HG03066 (cell line): ENCODE measurements at regions not wholly inside any gene's neighbourhood (a gene's known extent, or its start where the extent isn't known, plus 50 kb on each side); places are given as distances from the start of the nearest gene placed in this dataset.

Source experiments
- ATAC-seq: cut with Tn5 transposase; IDR thresholded peaks from one replicate; pipeline ENCODE4 v1.9.1; 2021; ENCODE audit warnings: low read depth; ENCODE audit not compliant: unreplicated experiment

GRCh38 chr7:41633690-41634089 is 69.2 kb downstream of the INHBA start:
- no peak for ATAC-seq

GRCh38 chr7:41630741-41631140 is 72.1 kb downstream of the INHBA start:
- ATAC-seq: peak; percentile 58

DNA sequence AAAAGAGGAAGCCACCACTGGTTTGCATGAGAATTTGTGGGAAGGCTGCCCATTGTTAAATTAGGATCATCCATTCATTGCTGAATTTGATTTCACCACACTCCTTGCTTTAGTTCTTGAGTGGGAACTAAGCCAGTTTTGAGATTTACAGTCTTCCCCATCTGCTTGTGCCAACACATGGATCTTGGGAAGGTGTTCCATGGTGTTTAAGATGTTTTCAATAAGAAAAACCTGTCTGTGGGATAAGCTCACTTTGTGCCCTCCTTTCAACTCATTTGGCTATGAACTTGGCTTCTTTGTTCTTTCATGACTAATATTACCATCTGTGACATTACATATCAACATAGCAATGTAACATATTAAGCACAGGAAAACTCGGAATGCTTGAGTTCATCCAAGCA is 73.2 kb downstream of the INHBA start:
- ATAC-seq: no peak

DNA sequence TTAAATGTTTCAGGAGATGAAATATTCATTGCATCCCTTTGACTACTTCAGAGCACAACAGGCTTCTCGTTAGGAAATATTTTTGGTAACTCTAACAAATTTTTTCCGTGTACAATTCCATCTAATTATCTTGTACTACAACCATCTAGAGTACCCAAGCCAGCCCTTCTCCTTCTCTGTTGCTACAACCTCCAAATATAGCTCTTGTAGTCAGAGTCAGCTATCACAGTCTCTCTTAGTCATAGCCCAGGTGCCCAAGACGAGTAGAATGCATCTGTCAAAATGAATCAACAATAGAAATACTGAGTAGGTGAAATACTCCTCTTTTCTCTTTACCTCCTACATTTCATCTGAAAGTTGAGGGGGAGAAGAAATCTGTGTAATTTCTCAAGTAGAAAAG is 74.0 kb downstream of the INHBA start:
- ATAC-seq: no peak

- ATAC-seq: no peak
Observed at GRCh38 chr7:41627645-41628298, 75.1 kb downstream of the INHBA start.

DNA sequence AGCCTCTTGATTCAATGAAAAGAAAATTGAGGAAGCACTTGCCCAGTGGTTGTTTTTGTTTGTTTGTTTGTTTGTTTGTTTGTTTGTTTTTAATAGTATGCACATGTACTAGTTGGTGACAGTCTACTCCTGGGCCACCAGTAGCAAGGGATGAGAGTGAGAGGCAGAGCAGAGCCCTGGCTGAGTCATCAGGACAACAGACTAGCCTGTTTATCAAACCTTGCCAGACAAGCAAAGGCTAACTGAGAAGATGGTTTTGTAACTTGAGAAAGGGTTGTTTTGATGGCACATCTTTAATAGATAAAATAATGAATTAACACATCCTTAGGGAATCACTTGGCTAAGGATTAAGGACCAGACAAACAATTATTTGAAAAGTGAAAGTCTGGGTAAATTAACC is 78.1 kb downstream of the INHBA start:
- ATAC-seq: no peak

DNA sequence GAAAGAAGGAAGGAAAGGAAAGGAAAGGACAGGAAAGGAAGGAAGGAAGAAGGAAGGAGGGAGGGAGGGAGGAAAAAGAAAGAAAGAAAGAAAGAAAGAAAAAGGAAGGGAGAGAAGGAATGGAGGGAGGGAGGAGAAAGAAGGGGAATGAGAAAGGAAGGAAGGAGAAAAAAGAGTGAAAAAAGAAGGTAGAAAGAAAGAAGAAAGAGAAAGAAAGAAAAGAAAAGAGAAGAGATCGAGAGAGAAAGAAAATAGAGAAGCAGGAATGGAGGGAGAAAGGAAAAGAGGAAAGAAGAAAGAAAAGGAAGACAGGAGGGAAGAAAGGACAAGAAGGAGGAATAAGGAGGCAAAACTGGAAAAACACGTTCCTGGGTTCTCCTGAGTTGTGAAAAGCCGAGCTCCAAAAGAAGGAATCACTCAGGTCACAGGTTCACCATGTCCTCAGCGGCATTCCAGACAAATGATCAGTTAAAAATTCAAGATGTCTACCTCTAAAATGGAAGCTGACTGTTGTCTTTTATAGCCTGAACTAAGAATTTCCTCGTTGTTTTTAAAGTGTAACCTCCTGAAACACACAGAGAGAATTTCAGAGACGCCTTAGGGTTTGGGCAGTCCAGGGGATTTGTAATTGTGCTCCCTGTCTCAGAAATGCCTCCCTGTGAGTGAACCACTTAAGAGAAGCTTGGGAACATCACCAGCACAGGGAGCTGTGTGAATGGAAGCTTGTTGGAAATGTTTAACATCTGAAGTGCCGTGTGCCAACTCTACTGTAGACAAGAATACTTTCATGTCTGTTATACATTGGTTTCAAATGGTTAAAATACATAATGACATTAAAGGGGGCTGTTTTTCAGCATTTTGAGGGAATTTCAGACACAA is 80.7 kb downstream of the INHBA start:
- no peak for ATAC-seq

DNA sequence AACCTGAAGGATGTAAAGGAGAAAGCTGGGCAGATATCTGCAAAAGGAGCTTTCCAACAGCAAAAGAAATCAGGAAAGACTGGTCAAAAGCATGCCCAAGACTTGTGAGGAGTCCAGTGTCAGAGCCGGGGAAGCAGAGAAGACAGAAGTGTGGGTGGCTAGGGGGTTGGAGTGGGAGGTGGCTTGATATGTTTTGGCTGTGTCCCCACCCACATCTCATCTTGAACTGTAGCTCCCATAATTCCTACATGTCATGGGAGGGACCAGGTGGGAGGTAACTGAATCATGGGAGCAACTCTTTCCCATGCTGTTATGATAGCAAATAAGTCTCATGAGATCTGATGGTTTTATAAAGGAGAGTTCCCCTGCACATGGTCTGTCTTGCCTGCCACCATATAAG is 84.9 kb downstream of the INHBA start:
- no peak for ATAC-seq

DNA sequence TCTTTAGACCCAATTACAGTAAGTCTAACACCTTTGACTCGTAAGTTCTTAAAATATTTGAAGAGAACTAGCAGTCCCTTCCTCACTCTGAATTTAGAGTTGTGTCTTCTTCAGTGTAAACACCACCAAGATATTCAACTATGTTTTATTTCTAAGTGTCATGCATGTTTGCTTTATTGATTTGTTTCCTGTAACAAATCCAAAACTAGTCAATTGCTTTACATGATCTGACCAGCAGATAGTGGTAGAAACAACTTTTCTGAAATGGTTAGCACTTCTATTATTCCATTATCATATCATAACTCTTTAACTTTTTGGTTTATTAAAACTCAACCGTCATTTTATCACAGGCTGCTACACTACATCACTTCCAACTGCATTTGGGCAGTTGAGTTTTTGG is 90.1 kb downstream of the INHBA start:
- ATAC-seq: no peak

DNA sequence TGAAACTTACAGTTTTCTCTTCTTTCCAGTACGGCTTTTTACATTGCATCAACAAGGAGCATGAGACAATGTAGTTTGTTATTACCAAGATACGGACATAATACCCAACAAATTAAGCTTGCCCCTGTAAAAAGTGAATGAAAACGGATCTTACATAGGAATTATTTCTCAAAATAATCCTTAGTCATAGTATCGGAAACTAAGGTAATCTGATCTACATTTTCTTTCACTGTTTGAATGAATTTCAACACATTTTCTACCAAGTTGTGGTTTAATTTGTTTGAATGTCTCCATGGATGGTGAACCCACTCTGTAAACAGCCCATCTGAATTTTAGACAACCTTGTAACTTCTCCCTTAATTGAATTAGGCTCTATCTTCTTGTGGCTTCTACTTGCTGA is 90.5 kb downstream of the INHBA start:
- no peak for ATAC-seq

DNA sequence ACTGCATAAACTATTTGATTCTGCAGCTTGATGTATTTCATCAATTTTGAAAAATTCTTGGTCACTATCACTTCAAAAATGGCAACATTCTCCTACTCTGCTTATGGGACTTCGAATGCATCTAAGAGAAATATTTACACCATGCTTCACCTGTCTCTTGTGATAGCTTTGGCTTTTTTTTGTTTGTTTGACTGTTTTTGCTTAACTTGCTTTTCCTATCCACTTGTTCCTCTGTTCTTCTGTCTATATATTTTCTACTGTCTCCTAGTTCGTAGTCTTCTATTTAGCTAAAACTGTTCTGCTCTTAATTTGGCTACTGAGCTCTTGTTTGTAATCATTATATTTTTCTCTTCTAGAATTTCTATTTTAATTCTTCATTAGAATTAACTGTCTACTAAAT is 94.4 kb downstream of the INHBA start:
- no peak for ATAC-seq

GRCh38 chr7:41603985-41604384 is 98.9 kb downstream of the INHBA start:
- ATAC-seq: no peak

DNA sequence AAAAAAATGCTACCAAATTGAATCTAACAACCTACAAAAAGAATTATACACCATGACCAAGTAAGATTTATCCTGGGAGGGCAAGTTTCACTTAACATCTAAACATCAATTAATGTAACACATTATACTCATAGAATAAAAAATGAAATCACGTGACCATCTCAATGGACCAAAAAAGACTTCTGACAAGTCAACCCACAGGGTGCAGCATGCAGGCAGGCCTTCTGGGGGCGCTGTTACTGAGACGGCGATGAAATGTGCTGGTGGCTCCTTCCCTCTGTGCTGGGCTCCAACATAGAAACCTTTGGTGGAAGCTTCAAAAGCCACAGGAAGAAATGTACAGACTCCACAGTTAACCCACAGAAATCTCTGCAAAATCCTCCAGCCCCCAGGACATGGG is 103.1 kb downstream of the INHBA start:
- ATAC-seq: no peak

DNA sequence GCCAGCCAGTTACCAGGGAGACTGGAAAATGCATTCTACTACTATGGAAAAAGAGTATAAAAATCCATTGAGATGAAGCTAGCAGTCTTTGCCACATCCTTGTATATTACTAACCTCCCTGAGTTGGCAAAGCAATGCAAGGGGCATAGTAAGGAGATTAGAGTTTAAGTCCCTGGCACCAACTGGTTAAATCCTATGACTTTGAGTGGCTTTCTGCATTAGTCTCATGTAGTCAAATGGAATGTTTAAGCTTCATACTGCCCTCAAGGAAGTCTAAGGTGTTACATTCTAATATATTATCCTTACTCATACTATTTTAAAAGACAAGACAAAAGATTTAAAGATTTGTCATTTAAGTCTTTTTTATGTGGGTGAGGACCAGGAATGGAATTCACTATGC is 110.1 kb downstream of the INHBA start:
- ATAC-seq: no peak

GRCh38 chr7:41592236-41592635 is 110.7 kb downstream of the INHBA start:
- no peak for ATAC-seq

DNA sequence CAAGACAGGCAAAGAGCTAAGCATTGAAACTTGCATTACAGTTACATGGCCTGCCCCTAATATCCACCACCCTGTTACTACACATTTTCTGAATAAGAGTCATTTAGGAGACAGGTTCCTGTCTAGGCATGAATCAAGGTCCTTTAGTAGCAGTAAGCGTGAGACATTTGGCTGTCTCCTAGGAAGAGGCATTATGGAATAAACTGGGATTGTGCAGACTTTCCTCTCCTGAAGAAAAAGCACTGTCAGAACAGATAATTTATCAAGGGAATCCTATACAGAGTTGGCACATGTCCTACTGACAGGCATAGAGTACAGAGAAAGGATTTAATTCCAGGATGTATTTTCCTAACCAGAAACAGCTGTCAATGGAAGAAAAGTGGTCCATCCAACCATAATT is 111.9 kb downstream of the INHBA start:
- ATAC-seq: no peak

DNA sequence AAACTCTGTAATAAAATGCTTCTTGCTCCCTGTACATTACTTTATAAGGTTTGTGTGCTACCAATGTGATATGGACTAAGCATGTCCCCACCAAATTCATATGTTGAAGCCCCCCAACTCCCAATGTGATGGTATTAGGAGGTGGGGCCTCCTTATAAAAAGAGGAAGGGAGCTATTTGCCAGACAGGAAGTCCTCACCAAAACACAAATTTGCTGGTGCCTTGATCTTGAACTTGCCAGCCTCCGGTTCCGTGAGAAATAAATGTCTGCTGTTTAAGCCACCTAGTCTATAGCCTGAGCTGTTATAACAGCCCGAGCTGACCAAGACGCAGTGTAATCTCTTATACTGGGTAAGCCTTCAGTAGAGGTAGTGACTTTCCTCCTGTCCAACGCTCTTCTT is 114.5 kb downstream of the INHBA start:
- ATAC-seq: no peak

DNA sequence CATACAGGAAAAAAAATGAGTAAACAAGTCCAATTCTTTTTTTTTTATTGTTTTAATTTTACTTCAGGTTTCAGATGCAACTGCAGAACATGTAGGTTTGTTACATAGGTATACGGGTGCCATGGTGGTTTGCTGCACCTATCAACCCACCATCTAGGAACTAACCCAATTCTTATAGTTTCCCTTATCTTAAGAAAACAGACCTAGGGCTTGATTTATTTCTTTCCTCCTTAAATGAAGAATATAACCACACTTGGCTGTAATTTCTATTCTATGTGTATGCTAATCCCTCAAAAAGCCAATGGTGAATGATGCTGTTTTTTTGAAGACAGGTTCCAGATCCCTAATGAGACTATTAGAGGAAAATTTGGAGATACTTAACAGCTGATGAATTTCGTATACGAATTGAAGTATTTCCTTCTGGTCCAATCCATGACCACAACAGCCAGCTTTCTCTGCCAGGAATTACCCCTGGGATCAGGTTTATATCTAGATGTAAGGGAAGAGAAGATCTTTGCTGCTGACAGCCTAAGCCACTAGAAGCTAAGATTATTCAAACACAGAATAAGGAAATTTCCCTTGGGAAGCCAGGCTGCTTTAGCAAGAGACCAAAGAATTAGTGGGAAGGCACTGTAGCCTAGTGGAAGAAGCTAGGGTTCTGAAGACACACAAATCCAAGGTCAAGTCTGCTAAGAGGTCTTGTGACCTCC is 115.8 kb downstream of the INHBA start:
- no peak for ATAC-seq

DNA sequence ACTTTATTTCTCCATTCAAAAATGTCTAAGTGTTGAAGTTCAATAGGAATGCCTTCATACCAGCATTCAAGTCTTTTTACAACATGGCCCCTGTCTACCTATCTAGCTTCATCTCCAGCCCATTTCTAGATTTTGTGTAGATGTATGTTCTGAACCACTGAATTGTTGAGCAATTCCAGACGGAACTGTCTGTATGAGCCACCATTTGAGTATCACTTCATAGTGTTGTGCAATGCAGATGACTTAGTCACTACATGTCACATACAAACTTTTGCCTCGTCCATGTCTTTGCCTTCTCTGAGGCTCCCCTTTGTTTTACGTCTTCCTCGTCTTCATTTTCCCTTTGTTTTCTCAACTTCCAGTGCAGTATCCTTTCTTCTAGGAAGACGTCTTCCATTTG is 118.1 kb downstream of the INHBA start:
- no peak for ATAC-seq

DNA sequence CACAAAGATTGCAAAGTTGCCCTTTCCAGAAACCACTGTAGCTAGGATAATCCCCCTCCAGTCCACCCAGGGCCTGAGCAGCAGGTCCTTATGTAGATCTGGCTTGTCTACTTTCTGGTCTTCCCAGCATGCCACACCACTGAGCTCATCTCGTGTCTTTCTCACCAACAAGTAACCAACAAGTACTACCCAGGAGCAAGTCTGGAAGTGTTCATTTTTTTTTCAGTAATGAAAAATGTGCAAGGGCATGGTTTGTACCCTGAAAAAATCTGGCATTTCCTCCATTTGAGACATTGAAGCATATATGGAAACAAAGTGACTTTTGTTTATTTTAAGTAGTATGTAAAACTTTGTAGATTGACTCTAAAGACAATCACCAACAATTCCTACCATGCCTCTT is 120.8 kb downstream of the INHBA start:
- ATAC-seq: no peak

GRCh38 chr7:41581041-41581440 is 121.8 kb downstream of the INHBA start:
- ATAC-seq: no peak
